SW480 (cell line): ENCODE measurements at regions not wholly inside any gene's neighbourhood (a gene's known extent, or its start where the extent isn't known, plus 50 kb on each side); places are given as distances from the start of the nearest gene placed in this dataset.
"Not testable (repeated sequence)": the region's sequence is repeated elsewhere in the genome, so short reads cannot be mapped to it uniquely, and the experiment has no call there.

ENCODE experiments used
- DNase-seq: peaks from one replicate; pipeline ENCODE4 v3.0.0-alpha.2; 2016; ENCODE audit warnings: low spot score

DNA sequence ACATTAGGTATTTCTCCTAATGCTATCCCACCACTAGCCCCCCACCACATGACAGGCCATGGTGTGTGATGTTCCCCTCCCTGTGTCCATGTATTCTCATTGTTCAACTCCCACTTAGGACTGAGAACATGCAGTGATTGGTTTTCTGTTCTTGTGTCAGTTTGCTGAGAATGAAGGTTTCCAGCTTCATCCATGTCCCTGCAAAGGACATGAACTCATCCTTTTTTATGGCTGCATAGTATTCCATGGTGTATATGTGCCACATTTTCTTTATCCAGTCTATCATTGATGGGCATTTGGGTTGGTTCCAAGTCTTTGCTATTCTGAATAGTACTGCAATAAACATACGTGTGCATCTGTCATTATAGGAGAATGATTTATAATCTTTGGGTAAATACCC lies 68.4 kb upstream of the RASA1 start:
- not testable (repeated sequence) for DNase-seq

DNA sequence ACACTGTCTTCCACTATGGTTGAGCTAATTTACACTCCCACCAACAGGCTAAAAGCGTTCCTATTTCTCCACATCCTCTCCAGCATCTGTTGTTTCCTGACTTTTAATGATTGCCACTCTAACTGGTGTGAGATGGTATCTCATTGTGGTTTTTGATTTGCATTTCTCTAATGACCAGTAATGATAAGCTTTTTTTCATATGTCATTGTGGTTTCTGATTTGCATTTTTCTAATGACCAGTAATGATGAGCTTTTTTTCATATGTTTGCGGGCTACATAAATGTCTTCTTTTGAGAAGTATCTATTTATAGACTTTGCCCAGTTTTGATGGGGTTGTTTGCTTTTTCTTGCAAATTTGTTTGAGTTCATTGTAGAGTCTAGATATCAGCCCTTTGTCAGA lies 68.0 kb upstream of the RASA1 start:
- DNase-seq, result not testable (repeated sequence)

DNA sequence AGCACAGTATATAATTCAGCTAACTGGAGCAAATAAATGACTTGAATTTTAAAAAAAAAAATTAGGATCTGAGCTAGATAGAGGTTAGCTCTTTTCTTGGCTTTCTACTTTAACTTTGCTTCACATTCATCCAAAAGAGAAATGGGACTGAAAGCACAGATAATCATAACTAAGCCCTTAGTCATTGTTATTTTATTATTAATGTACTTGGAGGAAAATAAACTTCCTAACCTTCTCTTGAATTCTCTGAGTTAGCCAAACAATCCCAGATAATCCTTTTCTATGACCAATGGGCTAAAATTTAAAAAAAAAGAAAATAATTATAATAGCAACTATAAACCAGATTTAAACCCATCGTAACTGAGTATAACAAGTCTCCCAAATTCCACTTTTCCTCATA lies 57.6 kb upstream of the RASA1 start:
- DNase-seq, result no peak

DNA sequence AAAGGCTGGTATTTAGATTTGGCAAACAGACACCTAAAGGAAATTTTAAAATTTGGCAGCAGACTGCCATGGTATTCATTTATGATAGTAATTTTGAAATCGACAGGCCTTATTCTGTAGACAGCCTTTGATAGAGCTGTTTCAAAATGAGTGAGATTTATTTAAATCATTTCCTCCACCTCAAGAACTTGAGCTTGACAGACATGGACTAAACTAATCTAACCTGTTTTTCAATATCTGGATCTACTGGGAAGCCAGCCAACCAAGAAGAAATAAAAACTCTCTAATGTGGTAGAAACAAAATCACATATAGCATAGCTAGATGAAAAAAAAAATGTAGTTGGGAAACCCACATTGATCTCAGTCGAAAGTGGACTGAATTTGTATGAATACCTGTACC lies 56.9 kb upstream of the RASA1 start:
- no peak for DNase-seq

DNA sequence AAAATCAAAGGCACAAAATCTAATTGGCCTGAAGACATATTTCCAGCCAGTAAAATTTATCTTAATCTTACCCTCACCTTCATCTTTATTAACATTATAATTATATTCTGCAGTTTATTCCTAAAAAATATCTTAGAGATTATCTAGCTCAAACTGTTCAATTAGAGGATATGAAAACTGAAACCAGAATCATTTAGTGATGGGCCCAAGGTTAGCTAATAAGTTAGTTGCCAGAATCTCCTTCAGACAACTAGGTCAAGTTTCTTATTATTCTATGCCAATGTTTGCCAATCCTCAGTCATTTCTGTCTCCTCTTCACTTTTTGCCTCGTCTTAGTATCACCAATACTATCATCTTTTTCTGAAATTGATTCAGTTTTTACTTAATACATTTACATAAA lies 56.0 kb upstream of the RASA1 start:
- no peak for DNase-seq

DNA sequence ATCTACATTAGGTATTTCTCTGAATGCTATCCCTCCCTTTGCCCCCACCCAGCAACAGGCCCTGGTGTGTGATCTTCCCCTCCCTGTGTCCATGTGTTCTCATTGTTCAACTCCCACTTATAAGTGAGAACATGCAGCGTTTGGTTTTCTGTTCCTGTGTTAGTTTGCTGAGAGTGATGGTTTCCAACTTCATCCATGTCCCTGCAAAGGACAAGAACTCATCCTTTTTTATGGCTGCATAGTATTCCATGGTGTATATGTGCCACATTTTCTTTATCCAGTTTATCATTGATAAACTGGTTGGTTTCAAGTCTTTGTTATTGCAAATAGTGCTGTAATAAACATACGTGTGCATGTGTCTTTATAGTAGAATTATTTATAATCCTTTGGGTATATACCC lies 55.5 kb upstream of the RASA1 start:
- not testable (repeated sequence) for DNase-seq

DNA sequence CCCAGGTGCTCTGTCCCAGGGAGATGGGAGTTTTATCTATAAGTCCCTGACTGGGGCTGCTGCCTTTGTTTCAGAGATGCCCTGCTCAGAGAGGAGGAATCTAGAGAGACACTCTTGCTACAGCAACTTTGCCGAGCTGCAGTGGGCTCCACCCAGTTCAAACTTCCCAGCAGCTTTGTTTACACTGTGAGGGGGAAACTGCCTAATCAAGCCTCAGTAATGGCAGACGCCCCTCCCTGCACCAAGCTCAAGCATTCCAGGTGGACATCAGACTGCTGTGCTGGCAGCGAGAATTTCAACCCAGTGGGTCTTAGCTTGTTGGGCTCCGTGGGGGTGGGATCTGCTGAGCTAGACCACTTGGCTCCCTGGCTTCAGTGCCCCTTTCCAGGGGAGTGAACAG lies 50.2 kb upstream of the RASA1 start:
- not testable (repeated sequence) for DNase-seq
